DND-41 (cell line): ENCODE measurements at regions not wholly inside any gene's neighbourhood (a gene's known extent, or its start where the extent isn't known, plus 50 kb on each side); places are given as distances from the start of the nearest gene placed in this dataset.
"Not testable (repeated sequence)": the region's sequence is repeated elsewhere in the genome, so short reads cannot be mapped to it uniquely, and the experiment has no call there.

Experiments
- ATAC-seq: fragments of 200-7000 bp; cut with Tn5 transposase; 3 replicates; pipeline ENCODE4 v1.9.1; 2021; ENCODE audit warnings: low read depth; ENCODE audit not compliant: insufficient read depth
- DNase-seq: peaks from one replicate; pipeline ENCODE4 v3.0.0-alpha.2; 2020
- H2AFZ ChIP-seq: 2 replicates; pipeline ENCODE4 v1.6.0; 2012; ENCODE audit warnings: low read depth, low read length
- H3K27ac ChIP-seq: 2 replicates; pipeline ENCODE4 v1.5.1; 2012; ENCODE audit warnings: low read length, inconsistent platforms
- H3K27me3 ChIP-seq: fragments of 200-600 bp; sonication (generic); 2 replicates; pipeline ENCODE4 v1.6.0; 2012; ENCODE audit warnings: low read length, mild to moderate bottlenecking, inconsistent platforms; ENCODE audit not compliant: insufficient read depth, poor library complexity
- H3K36me3 ChIP-seq: 2 replicates; pipeline ENCODE4 v1.5.1; 2012; ENCODE audit warnings: low read length, inconsistent platforms; ENCODE audit not compliant: insufficient read depth
- H3K4me1 ChIP-seq: 2 replicates; pipeline ENCODE4 v1.5.1; 2012; ENCODE audit warnings: mild to moderate bottlenecking, low read length; ENCODE audit not compliant: insufficient read depth
- H3K4me2 ChIP-seq: 2 replicates; pipeline ENCODE4 v1.6.0; 2012; ENCODE audit warnings: mild to moderate bottlenecking, moderate library complexity, low read length, inconsistent platforms; ENCODE audit not compliant: insufficient read depth
- H3K4me3 ChIP-seq, 2 experiments: fragments of 200-600 bp in 1 of 2; shearing (Covaris generic) in 1 of 2; 2 replicates each; pipeline ENCODE4 v1.5.1; 2012 to 2016; ENCODE audit warnings: inconsistent platforms in 2 of 2, low read length in 2 of 2, mild to moderate bottlenecking in 2 of 2, low read depth in 1 of 2, moderate library complexity in 1 of 2
- H3K79me2 ChIP-seq: 2 replicates; pipeline ENCODE4 v1.6.0; 2012; ENCODE audit warnings: low read length, inconsistent platforms; ENCODE audit not compliant: insufficient read depth
- H3K9ac ChIP-seq: 2 replicates; pipeline ENCODE4 v1.6.0; 2012; ENCODE audit warnings: low read depth, mild to moderate bottlenecking, inconsistent platforms, low read length, moderate library complexity
- H3K9me3 ChIP-seq: 2 replicates; pipeline ENCODE4 v1.5.1; 2012; ENCODE audit warnings: low read length, moderate library complexity, mild to moderate bottlenecking, inconsistent platforms; ENCODE audit not compliant: insufficient read depth, severe bottlenecking
- H4K20me1 ChIP-seq: 2 replicates; pipeline ENCODE4 v1.6.0; 2012; ENCODE audit warnings: low read length; ENCODE audit not compliant: insufficient read depth
- CTCF ChIP-seq: IDR thresholded peaks from 2 replicates; pipeline ENCODE4 v1.5.1; 2012; ENCODE audit warnings: borderline replicate concordance, low read length, moderate library complexity, mild to moderate bottlenecking; ENCODE audit not compliant: poor library complexity, severe bottlenecking; ENCODE audit errors: extremely low read depth
- EZH2 ChIP-seq: IDR thresholded peaks from 3 replicates; pipeline ENCODE4 v1.6.1; 2012; ENCODE audit warnings: borderline replicate concordance, low read depth, mild to moderate bottlenecking, moderate library complexity, low read length, inconsistent platforms; ENCODE audit not compliant: severe bottlenecking

- Histone ChIP-seq H3K27ac (no peak overlapping the region), H3K9me3 (no peaks in the 10 kb centered on the region), H4K20me1 (no peaks in the 10 kb centered on the region), H3K79me2 (no peaks in the 10 kb centered on the region), H2AFZ (no peak overlapping the region), H3K4me2 (no peak overlapping the region), H3K27me3 (no peaks in the 10 kb centered on the region), H3K4me3 (no peak overlapping the region), H3K36me3 (no peaks in the 10 kb centered on the region), H3K4me1 (no peaks in the 10 kb centered on the region), H3K9ac (no peak overlapping the region)
- ATAC-seq: no peak
- TF ChIP-seq CTCF (no peak), EZH2 (no peak)
- DNase-seq: no peak
Measured at GRCh38 chr10:133011882-133012281, 69.5 kb upstream of the CFAP46 start.

- H3K4me3 ChIP-seq, ATAC-seq, H3K36me3 ChIP-seq, H2AFZ ChIP-seq, H4K20me1 ChIP-seq, H3K9ac ChIP-seq, DNase-seq, H3K79me2 ChIP-seq, H3K4me2 ChIP-seq, H3K4me1 ChIP-seq, H3K9me3 ChIP-seq, H3K27ac ChIP-seq, H3K27me3 ChIP-seq: not testable (repeated sequence)
Measured at GRCh38 chr10:133011393-133011792, 69.0 kb upstream of the CFAP46 start.

- not testable (repeated sequence) for DNase-seq, H3K27ac ChIP-seq, H3K4me1 ChIP-seq, ATAC-seq, H3K9me3 ChIP-seq, H3K79me2 ChIP-seq, H2AFZ ChIP-seq, H3K27me3 ChIP-seq, H3K36me3 ChIP-seq, H3K4me2 ChIP-seq, H3K4me3 ChIP-seq, H4K20me1 ChIP-seq, H3K9ac ChIP-seq
Measured at GRCh38 chr10:133010843-133011179, 68.4 kb upstream of the CFAP46 start.

DNA sequence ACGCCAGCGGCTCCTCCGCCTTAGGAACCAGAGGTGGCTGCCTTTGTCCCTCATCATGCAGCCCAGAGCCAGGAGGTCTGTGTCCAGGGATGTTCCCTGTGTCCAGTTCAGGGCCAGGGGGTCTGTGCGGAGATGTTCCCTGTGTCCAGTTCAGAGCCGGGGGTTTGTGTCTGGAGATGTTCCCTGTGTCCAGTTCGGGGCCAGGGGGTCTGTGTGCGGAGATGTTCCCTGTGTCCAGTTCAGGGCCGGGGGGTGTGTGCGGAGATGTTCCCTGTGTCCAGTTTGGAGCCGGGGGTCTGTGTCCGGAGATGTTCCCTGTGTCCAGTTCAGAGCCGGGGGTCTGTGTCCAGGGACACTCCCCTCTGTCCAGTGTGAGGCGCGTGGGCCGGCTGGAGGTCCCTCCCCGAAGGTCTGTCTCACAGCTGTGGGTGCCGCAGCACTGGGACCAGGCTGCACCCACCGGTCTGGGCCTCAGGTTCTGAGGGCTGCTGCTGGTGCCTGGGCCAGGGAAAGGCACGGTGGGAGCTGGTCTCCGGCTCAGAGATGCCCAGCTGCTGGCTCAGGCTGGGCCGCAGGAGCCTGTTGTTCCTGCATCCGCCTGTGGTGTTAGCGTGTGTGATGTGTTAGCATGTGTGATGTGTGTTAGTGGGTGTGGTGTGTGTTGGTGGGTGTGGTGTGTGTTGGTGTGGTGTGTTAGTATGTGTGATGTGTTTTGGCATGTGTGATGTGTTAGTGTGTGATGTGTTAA lies 67.9 kb upstream of the CFAP46 start:
- H3K4me1 ChIP-seq: no peaks in the 10 kb centered on the region
- no peaks in the 10 kb centered on the region for H4K20me1 ChIP-seq
- H2AFZ ChIP-seq: no peak overlapping the region
- TF ChIP-seq EZH2 (no peak), CTCF (no peak)
- no peaks in the 10 kb centered on the region for H3K9me3 ChIP-seq
- no peak overlapping the region for H3K4me3 ChIP-seq
- ATAC-seq (no peak), DNase-seq (no peak)
- H3K79me2 ChIP-seq: no peaks in the 10 kb centered on the region
- H3K9ac ChIP-seq: no peak overlapping the region
- H3K4me2 ChIP-seq: no peak overlapping the region
- H3K27me3 ChIP-seq: no peaks in the 10 kb centered on the region
- H3K36me3 ChIP-seq: no peaks in the 10 kb centered on the region
- H3K27ac ChIP-seq: no peak overlapping the region
